ENCODE measurements at regions not wholly inside any gene's neighbourhood (a gene's known extent, or its start where the extent isn't known, plus 50 kb on each side); places are given as distances from the start of the nearest gene placed in this dataset.

DNA sequence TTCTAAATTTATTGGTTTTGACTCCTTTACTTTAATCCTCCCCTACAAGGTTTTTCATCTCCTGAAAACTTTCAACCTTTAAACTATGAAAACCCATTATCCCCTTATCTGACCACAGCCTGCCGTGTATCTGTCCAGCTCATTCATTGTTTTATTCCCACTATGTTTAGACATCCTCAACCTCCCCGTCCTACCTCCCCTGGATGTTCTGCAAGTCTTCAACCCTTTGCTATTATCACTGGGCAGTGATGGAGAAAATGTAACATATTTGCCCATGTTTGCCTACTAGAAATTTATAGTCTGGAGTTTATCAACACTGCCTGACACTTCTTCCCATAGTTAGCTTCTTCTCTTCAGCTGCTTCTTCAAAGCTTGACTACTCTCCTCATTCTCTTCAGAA lies 483.4 kb downstream of the PRKD1 start:
- peaks cover 0 to 6% of the 10 kb centered on the region in 2 donors for H3K4me1 ChIP-seq (ENCODE audit: control insufficient read depth in 1 of 2, insufficient read depth in 2 of 2, low read length in 2 of 2)
- no peak overlapping the region for H3K27ac ChIP-seq (ENCODE audit: low read depth, low read length)
- H3K9me3 ChIP-seq (ENCODE audit: control insufficient read depth in 1 of 2, low read length in 2 of 2), result no peaks in the 10 kb centered on the region
- no peak overlapping the region for H3K9ac ChIP-seq (ENCODE audit: low read depth in 1 of 2, low read length in 2 of 2)
- H3K4me3 ChIP-seq (ENCODE audit: low read depth in 1 of 2, low read length in 2 of 2), result no peak overlapping the region
- H3K36me3 ChIP-seq (ENCODE audit: control insufficient read depth in 1 of 2, insufficient read depth in 2 of 2, low read length in 2 of 2), result no peaks in the 10 kb centered on the region
- H3K27me3 ChIP-seq (ENCODE audit: control insufficient read depth in 1 of 2, insufficient read depth in 2 of 2, low read length in 2 of 2), result no peaks in the 10 kb centered on the region

DNA sequence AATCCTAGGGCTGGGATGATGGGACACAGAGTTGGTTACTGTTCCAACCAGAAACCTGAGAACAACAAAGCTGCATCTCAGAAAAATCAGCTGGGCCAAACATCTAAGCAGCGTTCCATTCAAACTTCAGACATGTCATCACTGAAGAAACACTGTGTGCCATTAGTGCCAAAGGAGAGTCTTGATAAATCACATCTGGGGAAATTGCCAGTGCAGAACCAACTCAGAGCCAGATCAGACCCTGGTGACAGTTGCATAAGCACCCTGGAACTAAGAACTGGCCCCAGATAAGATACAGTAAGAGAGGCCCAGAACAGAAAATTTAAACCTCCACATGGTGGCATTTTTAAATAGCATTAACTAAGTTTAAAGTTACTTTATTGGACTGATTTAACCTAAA lies 482.8 kb downstream of the PRKD1 start:
- Histone ChIP-seq H3K9me3 (ENCODE audit: control insufficient read depth in 1 of 2, low read length in 2 of 2) (no peaks in the 10 kb centered on the region), H3K4me3 (ENCODE audit: low read depth in 1 of 2, low read length in 2 of 2) (no peak overlapping the region), H3K36me3 (ENCODE audit: control insufficient read depth in 1 of 2, insufficient read depth in 2 of 2, low read length in 2 of 2) (no peaks in the 10 kb centered on the region), H3K27ac (ENCODE audit: low read depth, low read length) (no peak overlapping the region), H3K27me3 (ENCODE audit: control insufficient read depth in 1 of 2, insufficient read depth in 2 of 2, low read length in 2 of 2) (no peaks in the 10 kb centered on the region), H3K9ac (ENCODE audit: low read depth in 1 of 2, low read length in 2 of 2) (no peak overlapping the region), H3K4me1 (ENCODE audit: control insufficient read depth in 1 of 2, insufficient read depth in 2 of 2, low read length in 2 of 2) (peaks cover 0 to 6% of the 10 kb centered on the region in 2 donors)

DNA sequence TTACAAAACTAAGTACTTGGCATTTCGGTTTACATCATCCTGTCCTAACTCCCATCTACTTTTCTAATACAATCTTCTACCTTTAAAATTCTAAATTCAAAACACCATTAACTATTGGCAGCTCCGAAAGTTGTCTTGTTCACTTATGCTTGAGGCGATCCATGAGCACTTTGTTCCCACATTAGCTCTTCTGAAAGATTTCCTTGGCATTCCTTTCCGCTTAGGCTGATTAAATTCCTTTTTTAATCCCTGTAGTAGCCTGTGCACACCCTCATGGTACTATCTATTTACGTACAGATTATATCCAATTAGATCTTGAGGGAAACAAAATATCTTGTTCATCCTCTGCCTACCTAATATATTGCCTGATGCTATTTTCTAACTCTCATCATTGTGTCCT lies 480.7 kb downstream of the PRKD1 start:
- no peak overlapping the region for H3K9ac ChIP-seq (ENCODE audit: low read depth in 1 of 2, low read length in 2 of 2)

GRCh38 chr14:29451941-29452340 lies 475.7 kb downstream of the PRKD1 start:
- no peaks in the 10 kb centered on the region for H3K36me3 ChIP-seq (ENCODE audit: control insufficient read depth in 1 of 2, insufficient read depth in 2 of 2, low read length in 2 of 2)
- H3K4me3 ChIP-seq (ENCODE audit: low read depth in 1 of 2, low read length in 2 of 2), result no peak overlapping the region
- no peaks in the 10 kb centered on the region for H3K4me1 ChIP-seq (ENCODE audit: control insufficient read depth in 1 of 2, insufficient read depth in 2 of 2, low read length in 2 of 2)
- no peaks in the 10 kb centered on the region for H3K9me3 ChIP-seq (ENCODE audit: control insufficient read depth in 1 of 2, low read length in 2 of 2)
- H3K27me3 ChIP-seq (ENCODE audit: control insufficient read depth in 1 of 2, insufficient read depth in 2 of 2, low read length in 2 of 2), result no peaks in the 10 kb centered on the region
- no peak overlapping the region for H3K9ac ChIP-seq (ENCODE audit: low read depth in 1 of 2, low read length in 2 of 2)
- H3K27ac ChIP-seq (ENCODE audit: low read depth, low read length), result no peak overlapping the region

More for the DNA sequence above, 480.7 kb downstream of the PRKD1 start:
- H3K4me3 ChIP-seq (ENCODE audit: low read depth in 1 of 2, low read length in 2 of 2), result no peak overlapping the region
- H3K9me3 ChIP-seq (ENCODE audit: control insufficient read depth in 1 of 2, low read length in 2 of 2), result no peaks in the 10 kb centered on the region
- peaks cover 0 to 6% of the 10 kb centered on the region in 2 donors for H3K4me1 ChIP-seq (ENCODE audit: control insufficient read depth in 1 of 2, insufficient read depth in 2 of 2, low read length in 2 of 2)
- H3K36me3 ChIP-seq (ENCODE audit: control insufficient read depth in 1 of 2, insufficient read depth in 2 of 2, low read length in 2 of 2), result no peaks in the 10 kb centered on the region
- H3K27ac ChIP-seq (ENCODE audit: low read depth, low read length), result no peak overlapping the region
- H3K27me3 ChIP-seq (ENCODE audit: control insufficient read depth in 1 of 2, insufficient read depth in 2 of 2, low read length in 2 of 2), result no peaks in the 10 kb centered on the region

GRCh38 chr14:29453045-29453444 lies 474.6 kb downstream of the PRKD1 start:
- no peaks in the 10 kb centered on the region for H3K4me1 ChIP-seq (ENCODE audit: control insufficient read depth in 1 of 2, insufficient read depth in 2 of 2, low read length in 2 of 2)
- no peak overlapping the region for H3K4me3 ChIP-seq (ENCODE audit: low read depth in 1 of 2, low read length in 2 of 2)
- no peak overlapping the region for H3K27ac ChIP-seq (ENCODE audit: low read depth, low read length)
- no peaks in the 10 kb centered on the region for H3K36me3 ChIP-seq (ENCODE audit: control insufficient read depth in 1 of 2, insufficient read depth in 2 of 2, low read length in 2 of 2)
- H3K27me3 ChIP-seq (ENCODE audit: control insufficient read depth in 1 of 2, insufficient read depth in 2 of 2, low read length in 2 of 2), result no peaks in the 10 kb centered on the region
- no peaks in the 10 kb centered on the region for H3K9me3 ChIP-seq (ENCODE audit: control insufficient read depth in 1 of 2, low read length in 2 of 2)
- H3K9ac ChIP-seq (ENCODE audit: low read depth in 1 of 2, low read length in 2 of 2), result no peak overlapping the region

DNA sequence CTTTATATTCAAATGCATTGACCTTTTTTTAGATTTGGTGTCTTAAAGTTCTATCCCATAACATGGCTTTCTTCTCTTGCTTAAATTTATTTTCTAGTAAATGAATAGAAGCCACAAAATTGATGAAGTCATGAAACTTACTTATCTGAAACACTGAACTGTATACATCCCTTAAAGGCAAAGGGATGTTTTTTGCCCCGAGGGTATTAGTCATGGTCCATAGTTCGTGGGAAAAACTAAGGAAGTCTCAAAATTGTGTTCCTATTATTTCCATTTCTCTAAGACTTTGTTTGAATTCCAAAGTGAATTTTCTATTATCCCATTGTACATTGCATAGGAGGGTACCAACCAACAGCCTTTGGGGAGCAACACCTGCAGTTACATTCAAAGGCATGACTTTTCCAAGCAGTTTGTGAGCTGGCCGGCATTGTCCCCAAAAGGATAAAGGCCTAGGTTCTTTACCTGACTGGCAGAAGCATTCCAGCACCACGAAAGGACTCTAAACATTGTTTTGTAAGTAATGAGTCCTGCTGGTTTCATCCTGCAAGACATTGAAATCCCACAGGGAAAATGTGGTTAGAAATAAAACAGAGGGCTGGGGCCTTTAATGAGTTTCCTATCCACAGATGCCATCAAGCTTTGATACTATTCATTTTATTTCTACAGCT lies 473.5 kb downstream of the PRKD1 start:
- no peak overlapping the region for H3K9ac ChIP-seq (ENCODE audit: low read depth in 1 of 2, low read length in 2 of 2)
- no peak overlapping the region for H3K27ac ChIP-seq (ENCODE audit: low read depth, low read length)
- no peaks in the 10 kb centered on the region for H3K36me3 ChIP-seq (ENCODE audit: control insufficient read depth in 1 of 2, insufficient read depth in 2 of 2, low read length in 2 of 2)
- H3K4me3 ChIP-seq (ENCODE audit: low read depth in 1 of 2, low read length in 2 of 2), result no peak overlapping the region
- H3K27me3 ChIP-seq (ENCODE audit: control insufficient read depth in 1 of 2, insufficient read depth in 2 of 2, low read length in 2 of 2), result no peaks in the 10 kb centered on the region
- H3K4me1 ChIP-seq (ENCODE audit: control insufficient read depth in 1 of 2, insufficient read depth in 2 of 2, low read length in 2 of 2), result peaks cover 0 to 6% of the 10 kb centered on the region in 2 donors
- no peaks in the 10 kb centered on the region for H3K9me3 ChIP-seq (ENCODE audit: control insufficient read depth in 1 of 2, low read length in 2 of 2)

DNA sequence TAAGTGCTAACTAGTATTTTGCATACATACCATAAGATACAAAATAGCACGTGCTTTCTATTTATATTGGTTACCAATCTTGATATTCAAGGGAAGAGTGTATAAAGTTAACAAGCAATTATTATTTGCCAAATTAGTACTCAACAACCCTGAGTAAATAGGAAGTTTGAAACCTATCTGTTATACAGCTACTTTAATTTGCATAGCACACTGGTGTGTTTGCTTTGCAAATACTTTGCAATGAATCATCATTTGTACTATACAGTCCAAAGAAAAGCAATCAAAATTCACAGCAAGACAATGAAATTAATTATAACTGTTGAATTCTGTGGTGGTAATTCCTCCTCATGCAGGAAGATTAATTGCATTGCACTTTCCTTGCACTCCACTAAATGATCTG lies 469.1 kb downstream of the PRKD1 start:
- Histone ChIP-seq H3K36me3 (ENCODE audit: control insufficient read depth in 1 of 2, insufficient read depth in 2 of 2, low read length in 2 of 2) (no peaks in the 10 kb centered on the region), H3K9me3 (ENCODE audit: control insufficient read depth in 1 of 2, low read length in 2 of 2) (no peaks in the 10 kb centered on the region), H3K9ac (ENCODE audit: low read depth in 1 of 2, low read length in 2 of 2) (no peak overlapping the region), H3K27me3 (ENCODE audit: control insufficient read depth in 1 of 2, insufficient read depth in 2 of 2, low read length in 2 of 2) (no peaks in the 10 kb centered on the region), H3K27ac (ENCODE audit: low read depth, low read length) (no peak overlapping the region), H3K4me1 (ENCODE audit: control insufficient read depth in 1 of 2, insufficient read depth in 2 of 2, low read length in 2 of 2) (peaks cover 0 to 6% of the 10 kb centered on the region in 2 donors), H3K4me3 (ENCODE audit: low read depth in 1 of 2, low read length in 2 of 2) (no peak overlapping the region)

GRCh38 chr14:29459531-29459930 lies 468.1 kb downstream of the PRKD1 start:
- Histone ChIP-seq H3K9ac (ENCODE audit: low read depth in 1 of 2, low read length in 2 of 2) (no peak overlapping the region), H3K27ac (ENCODE audit: low read depth, low read length) (no peak overlapping the region), H3K27me3 (ENCODE audit: control insufficient read depth in 1 of 2, insufficient read depth in 2 of 2, low read length in 2 of 2) (no peaks in the 10 kb centered on the region), H3K36me3 (ENCODE audit: control insufficient read depth in 1 of 2, insufficient read depth in 2 of 2, low read length in 2 of 2) (no peaks in the 10 kb centered on the region), H3K4me1 (ENCODE audit: control insufficient read depth in 1 of 2, insufficient read depth in 2 of 2, low read length in 2 of 2) (peaks cover 0 to 6% of the 10 kb centered on the region in 2 donors), H3K4me3 (ENCODE audit: low read depth in 1 of 2, low read length in 2 of 2) (no peak overlapping the region), H3K9me3 (ENCODE audit: control insufficient read depth in 1 of 2, low read length in 2 of 2) (no peaks in the 10 kb centered on the region)

- no peak overlapping the region for H3K4me3 ChIP-seq (ENCODE audit: low read depth in 1 of 2, low read length in 2 of 2)
- H3K9ac ChIP-seq (ENCODE audit: low read depth in 1 of 2, low read length in 2 of 2), result no peak overlapping the region
- H3K9me3 ChIP-seq (ENCODE audit: control insufficient read depth in 1 of 2, low read length in 2 of 2), result no peaks in the 10 kb centered on the region
- no peaks in the 10 kb centered on the region for H3K27me3 ChIP-seq (ENCODE audit: control insufficient read depth in 1 of 2, insufficient read depth in 2 of 2, low read length in 2 of 2)
- peaks cover 0 to 6% of the 10 kb centered on the region in 2 donors for H3K4me1 ChIP-seq (ENCODE audit: control insufficient read depth in 1 of 2, insufficient read depth in 2 of 2, low read length in 2 of 2)
- no peaks in the 10 kb centered on the region for H3K36me3 ChIP-seq (ENCODE audit: control insufficient read depth in 1 of 2, insufficient read depth in 2 of 2, low read length in 2 of 2)
- no peak overlapping the region for H3K27ac ChIP-seq (ENCODE audit: low read depth, low read length)
These were observed 467.6 kb downstream of the PRKD1 start for GRCh38 chr14:29459969-29460560.

GRCh38 chr14:29461101-29461500 lies 466.5 kb downstream of the PRKD1 start:
- no peak overlapping the region for H3K27ac ChIP-seq (ENCODE audit: low read depth, low read length)

More at GRCh38 chr14:29461101-29461500, 466.5 kb downstream of the PRKD1 start:
- Histone ChIP-seq H3K9ac (ENCODE audit: low read depth in 1 of 2, low read length in 2 of 2) (no peak overlapping the region), H3K9me3 (ENCODE audit: control insufficient read depth in 1 of 2, low read length in 2 of 2) (no peaks in the 10 kb centered on the region), H3K4me3 (ENCODE audit: low read depth in 1 of 2, low read length in 2 of 2) (no peak overlapping the region), H3K36me3 (ENCODE audit: control insufficient read depth in 1 of 2, insufficient read depth in 2 of 2, low read length in 2 of 2) (no peaks in the 10 kb centered on the region), H3K27me3 (ENCODE audit: control insufficient read depth in 1 of 2, insufficient read depth in 2 of 2, low read length in 2 of 2) (no peaks in the 10 kb centered on the region), H3K4me1 (ENCODE audit: control insufficient read depth in 1 of 2, insufficient read depth in 2 of 2, low read length in 2 of 2) (peaks cover 0 to 6% of the 10 kb centered on the region in 2 donors)

All from duodenal mucosa (tissue), 2 donors.